ENCODE measurements at regions not wholly inside any gene's neighbourhood (a gene's known extent, or its start where the extent isn't known, plus 50 kb on each side); places are given as distances from the start of the nearest gene placed in this dataset.

GRCh38 chr6:37566950-37567349 is 67.3 kb upstream of the CCDC167 start:
- TF ChIP-seq CTCF (IDR thresholded peaks at IDR 0.05) (no peak), EP300 (IDR thresholded peaks at IDR 0.05; ENCODE audit: low read depth) (no peak)
